SK-N-SH (cell line): ENCODE measurements at regions not wholly inside any gene's neighbourhood (a gene's known extent, or its start where the extent isn't known, plus 50 kb on each side); places are given as distances from the start of the nearest gene placed in this dataset.

Source experiments
- MAX ChIP-seq: IDR thresholded peaks from 2 replicates; pipeline ENCODE4 v1.4.0; 2012; ENCODE audit warnings: low read depth
- POLR2AphosphoS5 ChIP-seq: IDR thresholded peaks from 2 replicates; pipeline ENCODE4 v1.6.1; 2012; ENCODE audit warnings: low read depth, low read length
- USF2 ChIP-seq: fragments of 150-350 bp; IDR thresholded peaks from 2 replicates; pipeline ENCODE4 v1.6.1; 2017; ENCODE audit warnings: antibody characterized with exemption, low read length, low read depth, borderline replicate concordance

GRCh38 chr15:26451995-26452394 is 320.9 kb downstream of the GABRB3 start:
- TF ChIP-seq POLR2AphosphoS5 (no peak), MAX (no peak), USF2 (no peak)
